ENCODE measurements at regions not wholly inside any gene's neighbourhood (a gene's known extent, or its start where the extent isn't known, plus 50 kb on each side); places are given as distances from the start of the nearest gene placed in this dataset.

GRCh38 chr6:147759093-147759492 lies 250.6 kb downstream of the SAMD5 start:
- no peak for TF ChIP-seq CTCF (IDR thresholded peaks at IDR 0.05; ENCODE audit: control extremely low read depth, extremely low read depth, low read depth, missing control alignments)
- ChIA-PET POLR2A (no interaction called here), CTCF (interaction anchor here (1.3 to 1.7 kb wide), 2 partner anchors 11 to 23 kb away, joined by 4 to 5 read pairs; no protein-coding TSS in a partner anchor)
- no peak for DNase-seq (ENCODE audit: extremely low spot score)

- ChIA-PET CTCF (interaction anchor here (1.3 to 1.7 kb wide), 2 partner anchors 10 to 22 kb away, joined by 4 to 5 read pairs; no protein-coding TSS in a partner anchor), POLR2A (no interaction called here)
- DNase-seq (ENCODE audit: extremely low spot score) = no peak
- no peak for TF ChIP-seq CTCF (IDR thresholded peaks at IDR 0.05; ENCODE audit: control extremely low read depth, extremely low read depth, low read depth, missing control alignments)
Measured at GRCh38 chr6:147759536-147759935, 251.0 kb downstream of the SAMD5 start.

GRCh38 chr6:147765541-147765940 lies 257.1 kb downstream of the SAMD5 start:
- CTCF ChIA-PET = no interaction called here
- no peak for TF ChIP-seq CTCF (IDR thresholded peaks at IDR 0.05; ENCODE audit: control extremely low read depth, extremely low read depth, low read depth, missing control alignments)
- POLR2A ChIA-PET = no interaction called here
- DNase-seq (ENCODE audit: extremely low spot score) = no peak

GRCh38 chr6:147768969-147769368 lies 260.5 kb downstream of the SAMD5 start:
- no peak for TF ChIP-seq CTCF (IDR thresholded peaks at IDR 0.05; ENCODE audit: control extremely low read depth, extremely low read depth, low read depth, missing control alignments)
- CTCF ChIA-PET = interaction anchor here (0.8 to 2.0 kb wide), 2 partner anchors 10 to 12 kb away, joined by 3 to 5 read pairs; no protein-coding TSS in a partner anchor
- no peak for DNase-seq (ENCODE audit: extremely low spot score)
- POLR2A ChIA-PET = no interaction called here

GRCh38 chr6:147769496-147770087 lies 261.1 kb downstream of the SAMD5 start:
- POLR2A ChIA-PET = no interaction called here
- TF ChIP-seq CTCF (IDR thresholded peaks at IDR 0.05; ENCODE audit: control extremely low read depth, extremely low read depth, low read depth, missing control alignments) = no peak
- CTCF ChIA-PET = interaction anchor here (2.0 kb wide), 1 partner anchor 10 kb away, joined by 5 read pairs; no protein-coding TSS in a partner anchor
- DNase-seq (ENCODE audit: extremely low spot score) = no peak

- no peak for TF ChIP-seq CTCF (IDR thresholded peaks at IDR 0.05; ENCODE audit: control extremely low read depth, extremely low read depth, low read depth, missing control alignments)
- CTCF ChIA-PET = interaction anchor here (2.0 kb wide), 1 partner anchor 11 kb away, joined by 5 read pairs; no protein-coding TSS in a partner anchor
- no peak for DNase-seq (ENCODE audit: extremely low spot score)
- POLR2A ChIA-PET = no interaction called here
Measured at GRCh38 chr6:147770221-147770620, 261.7 kb downstream of the SAMD5 start.

Measured in GM10248 (cell line).